SK-N-SH (cell line): ENCODE measurements at regions not wholly inside any gene's neighbourhood (a gene's known extent, or its start where the extent isn't known, plus 50 kb on each side); places are given as distances from the start of the nearest gene placed in this dataset.

Experiments used
- EP300 ChIP-seq, 2 experiments: IDR thresholded peaks; 2 replicates each; pipeline versions ENCODE4 v1.4.0 to v1.6.1; 2012; ENCODE audit warnings: borderline replicate concordance in 1 of 2, low read depth in 1 of 2, low read length in 1 of 2
- JUND ChIP-seq: IDR thresholded peaks from 2 replicates; pipeline ENCODE4 v1.4.0; 2012
- SIN3A ChIP-seq: IDR thresholded peaks from 2 replicates; pipeline ENCODE4 v1.6.1; 2012; ENCODE audit warnings: low read depth, mild to moderate bottlenecking, low read length, moderate library complexity, borderline replicate concordance
- SMC3 ChIP-seq: IDR thresholded peaks from 2 replicates; pipeline ENCODE4 v1.6.1; 2012; ENCODE audit warnings: low read depth, low read length, improper control_type of control experiment
- YY1 ChIP-seq: IDR thresholded peaks from 2 replicates; pipeline ENCODE4 v1.4.0; 2012; ENCODE audit warnings: low read depth, mild to moderate bottlenecking
- TF ChIP-seq, protein P1 (sequence below): fragments of 200-600 bp; sonication (generic); IDR thresholded peaks from 2 replicates; pipeline ENCODE4 v1.6.1; 2017; ENCODE audit warnings: antibody characterized with exemption, mild to moderate bottlenecking, moderate library complexity
- TF ChIP-seq, protein P2 (sequence below): IDR thresholded peaks from 2 replicates; pipeline ENCODE4 v1.4.0; 2012; ENCODE audit warnings: low read depth, borderline replicate concordance
- TF ChIP-seq, protein P3 (sequence below): IDR thresholded peaks from 2 replicates; pipeline ENCODE4 v1.6.1; 2012; ENCODE audit warnings: mild to moderate bottlenecking, low read depth, low read length, moderate library complexity
- TF ChIP-seq, protein P4 (sequence below): IDR thresholded peaks from 2 replicates; pipeline ENCODE4; 2012

DNA sequence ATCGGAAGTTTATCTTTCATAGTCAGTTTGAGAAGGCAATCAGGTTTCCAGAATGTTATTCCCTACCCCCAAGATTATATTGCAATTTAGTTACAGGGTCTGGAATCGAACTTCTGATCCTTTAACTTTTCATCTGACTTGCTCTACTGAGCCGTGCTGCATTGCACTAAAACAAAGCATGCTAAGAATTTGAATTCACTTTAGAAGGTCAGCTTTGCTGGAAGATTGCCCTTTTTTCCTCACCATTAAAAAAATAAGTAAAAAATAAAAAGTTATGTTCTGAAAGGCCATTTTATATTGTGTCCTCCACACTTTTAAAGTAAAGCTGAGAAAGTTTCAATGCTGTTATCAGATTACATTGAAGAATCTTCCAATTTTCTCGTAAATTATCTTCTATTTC is 388.8 kb upstream of the PHF14 start:
- TF ChIP-seq, protein P1, sequence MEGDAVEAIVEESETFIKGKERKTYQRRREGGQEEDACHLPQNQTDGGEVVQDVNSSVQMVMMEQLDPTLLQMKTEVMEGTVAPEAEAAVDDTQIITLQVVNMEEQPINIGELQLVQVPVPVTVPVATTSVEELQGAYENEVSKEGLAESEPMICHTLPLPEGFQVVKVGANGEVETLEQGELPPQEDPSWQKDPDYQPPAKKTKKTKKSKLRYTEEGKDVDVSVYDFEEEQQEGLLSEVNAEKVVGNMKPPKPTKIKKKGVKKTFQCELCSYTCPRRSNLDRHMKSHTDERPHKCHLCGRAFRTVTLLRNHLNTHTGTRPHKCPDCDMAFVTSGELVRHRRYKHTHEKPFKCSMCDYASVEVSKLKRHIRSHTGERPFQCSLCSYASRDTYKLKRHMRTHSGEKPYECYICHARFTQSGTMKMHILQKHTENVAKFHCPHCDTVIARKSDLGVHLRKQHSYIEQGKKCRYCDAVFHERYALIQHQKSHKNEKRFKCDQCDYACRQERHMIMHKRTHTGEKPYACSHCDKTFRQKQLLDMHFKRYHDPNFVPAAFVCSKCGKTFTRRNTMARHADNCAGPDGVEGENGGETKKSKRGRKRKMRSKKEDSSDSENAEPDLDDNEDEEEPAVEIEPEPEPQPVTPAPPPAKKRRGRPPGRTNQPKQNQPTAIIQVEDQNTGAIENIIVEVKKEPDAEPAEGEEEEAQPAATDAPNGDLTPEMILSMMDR = no peak
- no peak for TF ChIP-seq EP300 (IDR thresholded peaks at IDR 0.05; ENCODE audit: borderline replicate concordance in 1 of 2, low read depth in 1 of 2, low read length in 1 of 2)
- no peak for TF ChIP-seq SIN3A
- TF ChIP-seq YY1 = no peak
- TF ChIP-seq, protein P2, sequence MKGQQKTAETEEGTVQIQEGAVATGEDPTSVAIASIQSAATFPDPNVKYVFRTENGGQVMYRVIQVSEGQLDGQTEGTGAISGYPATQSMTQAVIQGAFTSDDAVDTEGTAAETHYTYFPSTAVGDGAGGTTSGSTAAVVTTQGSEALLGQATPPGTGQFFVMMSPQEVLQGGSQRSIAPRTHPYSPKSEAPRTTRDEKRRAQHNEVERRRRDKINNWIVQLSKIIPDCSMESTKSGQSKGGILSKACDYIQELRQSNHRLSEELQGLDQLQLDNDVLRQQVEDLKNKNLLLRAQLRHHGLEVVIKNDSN = no peak
- no peak for TF ChIP-seq JUND
- TF ChIP-seq SMC3 = no peak
- TF ChIP-seq, protein P3, sequence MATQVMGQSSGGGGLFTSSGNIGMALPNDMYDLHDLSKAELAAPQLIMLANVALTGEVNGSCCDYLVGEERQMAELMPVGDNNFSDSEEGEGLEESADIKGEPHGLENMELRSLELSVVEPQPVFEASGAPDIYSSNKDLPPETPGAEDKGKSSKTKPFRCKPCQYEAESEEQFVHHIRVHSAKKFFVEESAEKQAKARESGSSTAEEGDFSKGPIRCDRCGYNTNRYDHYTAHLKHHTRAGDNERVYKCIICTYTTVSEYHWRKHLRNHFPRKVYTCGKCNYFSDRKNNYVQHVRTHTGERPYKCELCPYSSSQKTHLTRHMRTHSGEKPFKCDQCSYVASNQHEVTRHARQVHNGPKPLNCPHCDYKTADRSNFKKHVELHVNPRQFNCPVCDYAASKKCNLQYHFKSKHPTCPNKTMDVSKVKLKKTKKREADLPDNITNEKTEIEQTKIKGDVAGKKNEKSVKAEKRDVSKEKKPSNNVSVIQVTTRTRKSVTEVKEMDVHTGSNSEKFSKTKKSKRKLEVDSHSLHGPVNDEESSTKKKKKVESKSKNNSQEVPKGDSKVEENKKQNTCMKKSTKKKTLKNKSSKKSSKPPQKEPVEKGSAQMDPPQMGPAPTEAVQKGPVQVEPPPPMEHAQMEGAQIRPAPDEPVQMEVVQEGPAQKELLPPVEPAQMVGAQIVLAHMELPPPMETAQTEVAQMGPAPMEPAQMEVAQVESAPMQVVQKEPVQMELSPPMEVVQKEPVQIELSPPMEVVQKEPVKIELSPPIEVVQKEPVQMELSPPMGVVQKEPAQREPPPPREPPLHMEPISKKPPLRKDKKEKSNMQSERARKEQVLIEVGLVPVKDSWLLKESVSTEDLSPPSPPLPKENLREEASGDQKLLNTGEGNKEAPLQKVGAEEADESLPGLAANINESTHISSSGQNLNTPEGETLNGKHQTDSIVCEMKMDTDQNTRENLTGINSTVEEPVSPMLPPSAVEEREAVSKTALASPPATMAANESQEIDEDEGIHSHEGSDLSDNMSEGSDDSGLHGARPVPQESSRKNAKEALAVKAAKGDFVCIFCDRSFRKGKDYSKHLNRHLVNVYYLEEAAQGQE = no peak
- TF ChIP-seq, protein P4, sequence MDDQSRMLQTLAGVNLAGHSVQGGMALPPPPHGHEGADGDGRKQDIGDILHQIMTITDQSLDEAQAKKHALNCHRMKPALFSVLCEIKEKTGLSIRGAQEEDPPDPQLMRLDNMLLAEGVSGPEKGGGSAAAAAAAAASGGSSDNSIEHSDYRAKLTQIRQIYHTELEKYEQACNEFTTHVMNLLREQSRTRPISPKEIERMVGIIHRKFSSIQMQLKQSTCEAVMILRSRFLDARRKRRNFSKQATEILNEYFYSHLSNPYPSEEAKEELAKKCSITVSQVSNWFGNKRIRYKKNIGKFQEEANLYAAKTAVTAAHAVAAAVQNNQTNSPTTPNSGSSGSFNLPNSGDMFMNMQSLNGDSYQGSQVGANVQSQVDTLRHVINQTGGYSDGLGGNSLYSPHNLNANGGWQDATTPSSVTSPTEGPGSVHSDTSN = no peak
